Right atrium auricular region (tissue), 2 donors: ENCODE measurements at regions not wholly inside any gene's neighbourhood (a gene's known extent, or its start where the extent isn't known, plus 50 kb on each side); places are given as distances from the start of the nearest gene placed in this dataset.
"Not testable (repeated sequence)": the region's sequence is repeated elsewhere in the genome, so short reads cannot be mapped to it uniquely, and the experiment has no call there.

Experiments used
- DNase-seq: peaks from one replicate; pipeline ENCODE4 v3.0.0-alpha.2; 2019; ENCODE audit warnings: low spot score
- H3K27ac ChIP-seq, 2 donors: fragments of 200-600 bp; sonication (generic); 1 replicate in 1 of 2; 2 replicates in 1 of 2; pipeline ENCODE4 v1.5.1; 2016 to 2019
- H3K27me3 ChIP-seq, 2 donors: fragments of 200-600 bp; sonication (generic); one replicate each; pipeline versions ENCODE4 v1.5.1 to v1.6.0; 2017 to 2019
- H3K36me3 ChIP-seq: fragments of 200-600 bp; sonication (generic); one replicate; pipeline ENCODE4 v1.5.1; 2016
- H3K4me1 ChIP-seq, 2 donors: fragments of 200-600 bp; sonication (generic); one replicate each; pipeline versions ENCODE4 v1.5.1 to v1.6.0; 2017 to 2019
- H3K4me3 ChIP-seq, 2 donors: fragments of 200-600 bp; sonication (generic); 1 replicate in 1 of 2; 2 replicates in 1 of 2; pipeline ENCODE4 v1.5.1; 2017 to 2019; ENCODE audit warnings: mild to moderate bottlenecking in 1 of 2, moderate library complexity in 1 of 2
- H3K9me3 ChIP-seq, 2 donors: fragments of 200-600 bp; sonication (generic); one replicate each; pipeline ENCODE4 v1.5.1; 2019
- CTCF ChIP-seq, 2 donors: fragments of 200-600 bp; sonication (generic); IDR thresholded peaks; one replicate each; pipeline ENCODE4 v1.5.1; 2019; ENCODE audit warnings: antibody characterized with exemption in 2 of 2

GRCh38 chr3:82467051-82467450 is 705.6 kb upstream of the GBE1 start:
- no peak for TF ChIP-seq CTCF (IDR thresholded peaks at IDR 0.05)
- no peaks in the 10 kb centered on the region for H3K9me3 ChIP-seq
- H3K36me3 ChIP-seq = no peaks in the 10 kb centered on the region
- DNase-seq = no peak
- no peak overlapping the region for H3K4me3 ChIP-seq
- no peaks in the 10 kb centered on the region for H3K4me1 ChIP-seq
- H3K27me3 ChIP-seq = no peaks in the 10 kb centered on the region
- H3K27ac ChIP-seq = no peak overlapping the region

GRCh38 chr3:82462977-82463376 is 701.5 kb upstream of the GBE1 start:
- TF ChIP-seq CTCF (IDR thresholded peaks at IDR 0.05) = no peak
- no peak for DNase-seq
- H3K27me3 ChIP-seq = no peaks in the 10 kb centered on the region
- H3K27ac ChIP-seq = no peak overlapping the region
- no peaks in the 10 kb centered on the region for H3K9me3 ChIP-seq
- no peaks in the 10 kb centered on the region for H3K4me1 ChIP-seq
- no peaks in the 10 kb centered on the region for H3K36me3 ChIP-seq
- no peak overlapping the region for H3K4me3 ChIP-seq

DNA sequence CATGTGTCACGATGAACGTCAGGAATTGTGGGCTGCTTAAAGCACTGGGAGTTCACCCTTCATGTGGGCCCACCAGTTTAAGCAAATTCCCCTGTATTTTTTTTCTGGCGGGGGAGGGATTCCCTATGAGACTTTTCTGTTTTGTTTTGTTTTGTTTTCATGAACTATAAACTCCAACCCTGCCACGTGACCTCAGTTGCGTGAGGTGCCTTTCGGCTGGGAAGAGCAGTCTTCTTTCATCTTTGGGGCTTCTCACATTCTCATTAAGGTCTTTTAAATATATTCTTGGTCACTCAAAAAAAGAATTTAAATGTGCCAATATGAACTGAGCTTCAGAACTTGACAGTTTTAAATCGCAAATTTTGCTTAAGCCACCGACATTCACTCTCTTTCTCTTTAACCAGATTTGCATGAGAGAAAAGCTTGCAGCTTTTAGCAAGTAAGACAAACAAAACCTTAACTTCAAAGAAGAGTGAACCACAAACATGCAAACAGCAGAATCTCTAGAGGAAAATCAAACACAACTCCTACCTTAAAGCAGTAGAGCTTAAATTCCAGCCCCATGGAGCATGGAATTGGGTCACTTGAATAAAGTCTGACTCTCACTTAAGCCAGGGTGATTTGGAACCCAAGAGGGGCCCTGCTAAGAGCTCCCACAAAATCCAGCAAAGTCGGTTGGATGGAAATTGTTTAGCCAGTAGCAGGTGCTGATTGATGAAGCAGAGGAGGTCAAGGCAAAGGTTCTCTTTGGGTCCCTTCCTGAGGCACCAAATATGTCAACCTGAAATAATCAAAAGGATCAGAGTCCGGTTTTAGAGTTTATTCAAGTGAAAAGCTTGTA is 699.8 kb upstream of the GBE1 start:
- no peak for DNase-seq
- Histone ChIP-seq H3K4me3 (no peak overlapping the region), H3K27ac (no peak overlapping the region), H3K27me3 (no peaks in the 10 kb centered on the region), H3K9me3 (no peaks in the 10 kb centered on the region), H3K36me3 (no peaks in the 10 kb centered on the region), H3K4me1 (no peaks in the 10 kb centered on the region)
- no peak for TF ChIP-seq CTCF (IDR thresholded peaks at IDR 0.05)

- H3K9me3 ChIP-seq = no peaks in the 10 kb centered on the region
- no peak overlapping the region for H3K4me3 ChIP-seq
- no peaks in the 10 kb centered on the region for H3K36me3 ChIP-seq
- no peaks in the 10 kb centered on the region for H3K4me1 ChIP-seq
- no peak for TF ChIP-seq CTCF (IDR thresholded peaks at IDR 0.05)
- H3K27me3 ChIP-seq = no peaks in the 10 kb centered on the region
- H3K27ac ChIP-seq = no peak overlapping the region
- DNase-seq = no peak
Observed at GRCh38 chr3:82448320-82448719, 686.9 kb upstream of the GBE1 start.

DNA sequence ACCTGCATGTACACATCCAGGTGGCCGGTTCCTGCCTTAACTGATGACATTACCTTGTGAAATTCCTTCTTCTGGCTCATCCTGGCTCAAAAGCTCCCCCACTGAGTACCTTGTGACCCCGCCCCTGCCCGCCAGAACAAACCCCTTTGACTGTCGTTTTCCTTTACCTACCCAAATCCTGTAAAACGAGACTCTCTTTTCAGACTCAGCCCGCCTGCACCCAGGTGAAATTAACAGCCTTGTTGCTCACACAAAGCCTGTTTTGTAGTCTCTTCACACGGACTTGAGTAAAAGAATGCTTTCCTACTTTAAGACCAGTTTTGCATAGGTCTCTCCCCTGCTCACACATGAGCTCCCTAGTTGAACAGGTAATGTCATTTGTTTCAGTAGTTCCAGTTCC is 667.4 kb upstream of the GBE1 start:
- not testable (repeated sequence) for H3K27me3 ChIP-seq, H3K4me3 ChIP-seq, H3K27ac ChIP-seq, H3K9me3 ChIP-seq, DNase-seq, H3K36me3 ChIP-seq, H3K4me1 ChIP-seq

DNA sequence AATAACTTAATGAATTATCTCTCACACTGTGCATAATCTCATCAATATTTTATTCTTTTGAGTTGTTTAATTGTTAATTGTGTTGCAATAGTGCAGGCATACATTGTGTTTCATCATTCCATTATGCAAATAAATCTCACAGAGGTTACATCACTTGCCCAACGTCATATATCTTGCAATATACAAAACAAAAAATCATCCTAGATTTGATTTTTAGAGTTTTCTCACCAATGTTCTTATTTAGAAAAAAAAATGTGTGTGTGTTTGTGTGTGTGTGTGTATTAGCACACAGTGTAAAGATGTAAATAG is 662.5 kb upstream of the GBE1 start:
- no peaks in the 10 kb centered on the region for H3K4me1 ChIP-seq
- TF ChIP-seq CTCF (IDR thresholded peaks at IDR 0.05) = no peak
- H3K27me3 ChIP-seq = no peaks in the 10 kb centered on the region
- no peak overlapping the region for H3K4me3 ChIP-seq
- H3K9me3 ChIP-seq = no peaks in the 10 kb centered on the region
- no peak overlapping the region for H3K27ac ChIP-seq
- DNase-seq = no peak
- H3K36me3 ChIP-seq = no peaks in the 10 kb centered on the region
